ENCODE measurements at regions not wholly inside any gene's neighbourhood (a gene's known extent, or its start where the extent isn't known, plus 50 kb on each side); places are given as distances from the start of the nearest gene placed in this dataset.

DNA sequence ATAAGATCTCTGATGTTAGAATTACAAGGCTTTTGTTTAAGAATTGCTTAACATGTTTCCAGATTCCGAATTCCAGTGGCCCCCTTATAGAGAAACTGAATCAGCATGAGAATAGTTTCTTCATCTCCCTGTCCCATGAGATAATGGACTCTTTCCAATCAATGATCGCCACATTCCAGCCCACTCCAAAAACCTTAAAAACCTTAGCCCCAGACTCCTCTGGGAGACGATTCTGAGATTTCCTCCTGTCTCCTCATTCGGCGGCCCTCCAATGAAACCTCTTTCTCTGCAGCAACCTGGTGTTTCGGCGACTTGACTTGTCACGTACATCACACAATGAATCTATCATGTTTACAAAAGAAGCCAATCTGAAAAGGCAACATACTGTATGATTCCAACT is 197.1 kb upstream of the PSMD7 start (continued):
- TF ChIP-seq, protein P1, sequence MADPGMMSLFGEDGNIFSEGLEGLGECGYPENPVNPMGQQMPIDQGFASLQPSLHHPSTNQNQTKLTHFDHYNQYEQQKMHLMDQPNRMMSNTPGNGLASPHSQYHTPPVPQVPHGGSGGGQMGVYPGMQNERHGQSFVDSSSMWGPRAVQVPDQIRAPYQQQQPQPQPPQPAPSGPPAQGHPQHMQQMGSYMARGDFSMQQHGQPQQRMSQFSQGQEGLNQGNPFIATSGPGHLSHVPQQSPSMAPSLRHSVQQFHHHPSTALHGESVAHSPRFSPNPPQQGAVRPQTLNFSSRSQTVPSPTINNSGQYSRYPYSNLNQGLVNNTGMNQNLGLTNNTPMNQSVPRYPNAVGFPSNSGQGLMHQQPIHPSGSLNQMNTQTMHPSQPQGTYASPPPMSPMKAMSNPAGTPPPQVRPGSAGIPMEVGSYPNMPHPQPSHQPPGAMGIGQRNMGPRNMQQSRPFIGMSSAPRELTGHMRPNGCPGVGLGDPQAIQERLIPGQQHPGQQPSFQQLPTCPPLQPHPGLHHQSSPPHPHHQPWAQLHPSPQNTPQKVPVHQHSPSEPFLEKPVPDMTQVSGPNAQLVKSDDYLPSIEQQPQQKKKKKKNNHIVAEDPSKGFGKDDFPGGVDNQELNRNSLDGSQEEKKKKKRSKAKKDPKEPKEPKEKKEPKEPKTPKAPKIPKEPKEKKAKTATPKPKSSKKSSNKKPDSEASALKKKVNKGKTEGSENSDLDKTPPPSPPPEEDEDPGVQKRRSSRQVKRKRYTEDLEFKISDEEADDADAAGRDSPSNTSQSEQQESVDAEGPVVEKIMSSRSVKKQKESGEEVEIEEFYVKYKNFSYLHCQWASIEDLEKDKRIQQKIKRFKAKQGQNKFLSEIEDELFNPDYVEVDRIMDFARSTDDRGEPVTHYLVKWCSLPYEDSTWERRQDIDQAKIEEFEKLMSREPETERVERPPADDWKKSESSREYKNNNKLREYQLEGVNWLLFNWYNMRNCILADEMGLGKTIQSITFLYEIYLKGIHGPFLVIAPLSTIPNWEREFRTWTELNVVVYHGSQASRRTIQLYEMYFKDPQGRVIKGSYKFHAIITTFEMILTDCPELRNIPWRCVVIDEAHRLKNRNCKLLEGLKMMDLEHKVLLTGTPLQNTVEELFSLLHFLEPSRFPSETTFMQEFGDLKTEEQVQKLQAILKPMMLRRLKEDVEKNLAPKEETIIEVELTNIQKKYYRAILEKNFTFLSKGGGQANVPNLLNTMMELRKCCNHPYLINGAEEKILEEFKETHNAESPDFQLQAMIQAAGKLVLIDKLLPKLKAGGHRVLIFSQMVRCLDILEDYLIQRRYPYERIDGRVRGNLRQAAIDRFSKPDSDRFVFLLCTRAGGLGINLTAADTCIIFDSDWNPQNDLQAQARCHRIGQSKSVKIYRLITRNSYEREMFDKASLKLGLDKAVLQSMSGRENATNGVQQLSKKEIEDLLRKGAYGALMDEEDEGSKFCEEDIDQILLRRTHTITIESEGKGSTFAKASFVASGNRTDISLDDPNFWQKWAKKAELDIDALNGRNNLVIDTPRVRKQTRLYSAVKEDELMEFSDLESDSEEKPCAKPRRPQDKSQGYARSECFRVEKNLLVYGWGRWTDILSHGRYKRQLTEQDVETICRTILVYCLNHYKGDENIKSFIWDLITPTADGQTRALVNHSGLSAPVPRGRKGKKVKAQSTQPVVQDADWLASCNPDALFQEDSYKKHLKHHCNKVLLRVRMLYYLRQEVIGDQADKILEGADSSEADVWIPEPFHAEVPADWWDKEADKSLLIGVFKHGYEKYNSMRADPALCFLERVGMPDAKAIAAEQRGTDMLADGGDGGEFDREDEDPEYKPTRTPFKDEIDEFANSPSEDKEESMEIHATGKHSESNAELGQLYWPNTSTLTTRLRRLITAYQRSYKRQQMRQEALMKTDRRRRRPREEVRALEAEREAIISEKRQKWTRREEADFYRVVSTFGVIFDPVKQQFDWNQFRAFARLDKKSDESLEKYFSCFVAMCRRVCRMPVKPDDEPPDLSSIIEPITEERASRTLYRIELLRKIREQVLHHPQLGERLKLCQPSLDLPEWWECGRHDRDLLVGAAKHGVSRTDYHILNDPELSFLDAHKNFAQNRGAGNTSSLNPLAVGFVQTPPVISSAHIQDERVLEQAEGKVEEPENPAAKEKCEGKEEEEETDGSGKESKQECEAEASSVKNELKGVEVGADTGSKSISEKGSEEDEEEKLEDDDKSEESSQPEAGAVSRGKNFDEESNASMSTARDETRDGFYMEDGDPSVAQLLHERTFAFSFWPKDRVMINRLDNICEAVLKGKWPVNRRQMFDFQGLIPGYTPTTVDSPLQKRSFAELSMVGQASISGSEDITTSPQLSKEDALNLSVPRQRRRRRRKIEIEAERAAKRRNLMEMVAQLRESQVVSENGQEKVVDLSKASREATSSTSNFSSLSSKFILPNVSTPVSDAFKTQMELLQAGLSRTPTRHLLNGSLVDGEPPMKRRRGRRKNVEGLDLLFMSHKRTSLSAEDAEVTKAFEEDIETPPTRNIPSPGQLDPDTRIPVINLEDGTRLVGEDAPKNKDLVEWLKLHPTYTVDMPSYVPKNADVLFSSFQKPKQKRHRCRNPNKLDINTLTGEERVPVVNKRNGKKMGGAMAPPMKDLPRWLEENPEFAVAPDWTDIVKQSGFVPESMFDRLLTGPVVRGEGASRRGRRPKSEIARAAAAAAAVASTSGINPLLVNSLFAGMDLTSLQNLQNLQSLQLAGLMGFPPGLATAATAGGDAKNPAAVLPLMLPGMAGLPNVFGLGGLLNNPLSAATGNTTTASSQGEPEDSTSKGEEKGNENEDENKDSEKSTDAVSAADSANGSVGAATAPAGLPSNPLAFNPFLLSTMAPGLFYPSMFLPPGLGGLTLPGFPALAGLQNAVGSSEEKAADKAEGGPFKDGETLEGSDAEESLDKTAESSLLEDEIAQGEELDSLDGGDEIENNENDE (IDR thresholded peaks at IDR 0.05; ENCODE audit: insufficient replicate concordance, low read length): no peak
- TF ChIP-seq SP4 (IDR thresholded peaks at IDR 0.05; ENCODE audit: low read length): no peak
- peak; percentile 57; the same call in 1 of the 2 replicates for TF ChIP-seq TEAD4 (IDR thresholded peaks at IDR 0.05; ENCODE audit: low read depth, low read length)
- no peak for TF ChIP-seq BCL11A (IDR thresholded peaks at IDR 0.05; ENCODE audit: low read depth in 2 of 2, low read length in 2 of 2)
- no peak for TF ChIP-seq FOSL1 (IDR thresholded peaks at IDR 0.05; ENCODE audit: insufficient read depth, low read depth, low read length)

All from H1 (cell line).